B cell (primary cell): ENCODE measurements at regions not wholly inside any gene's neighbourhood (a gene's known extent, or its start where the extent isn't known, plus 50 kb on each side); places are given as distances from the start of the nearest gene placed in this dataset.

Experiments used
- ATAC-seq: fragments of 200-7000 bp; cut with Tn5 transposase; one replicate; pipeline ENCODE4 v1.10.0; 2021; ENCODE audit warnings: low read depth, mild to moderate bottlenecking, moderate number of reproducible peaks, moderate library complexity
- CTCF ChIA-PET: fragments of 350-600 bp; sonication (Branson Sonifier 250); formaldehyde crosslinking; loops from one replicate; lab custom pipeline; 2021; ENCODE audit warnings: antibody characterized with exemption, inconsistent platforms; lab: Charles Lee
- POLR2A ChIA-PET: fragments of 350-600 bp; sonication (Branson Sonifier 250); formaldehyde crosslinking; loops from one replicate; lab custom pipeline; 2021; ENCODE audit warnings: antibody characterized with exemption; lab: Charles Lee
- DNase-seq: peaks from one replicate; pipeline ENCODE4 v3.0.0; 2013
- H2AFZ ChIP-seq: 2 replicates; pipeline ENCODE4 v1.6.1; 2012; ENCODE audit warnings: mild to moderate bottlenecking, low read depth, low read length; ENCODE audit not compliant: insufficient read depth, poor library complexity, severe bottlenecking
- H3K27ac ChIP-seq, 2 donors: 1 replicate in 1 of 2; 2 replicates in 1 of 2; pipeline ENCODE4 v1.5.1; 2012 to 2013; ENCODE audit warnings: low read length in 2 of 2, mild to moderate bottlenecking in 2 of 2, moderate library complexity in 1 of 2
- H3K27me3 ChIP-seq, 4 experiments: fragments of 200-600 bp in 1 of 4; sonication (generic) in 1 of 4; replicated peaks in 1 of 4; 1 replicate in 2 of 4; 2 replicates in 2 of 4; pipeline versions ENCODE4 v1.6.1 to v1.7.0; 2013 to 2016; ENCODE audit warnings: low read length in 3 of 4, mild to moderate bottlenecking in 2 of 4, mixed read lengths in 1 of 4, moderate library complexity in 1 of 4; ENCODE audit not compliant: insufficient read depth in 4 of 4, control insufficient read depth in 3 of 4; ENCODE audit errors: control extremely low read depth in 1 of 4
- H3K36me3 ChIP-seq, 2 experiments: replicated peaks in 1 of 2; 1 replicate in 1 of 2; 2 replicates in 1 of 2; pipeline versions ENCODE4 v1.6.1 to v1.7.1; 2013; ENCODE audit warnings: low read length in 1 of 2; ENCODE audit not compliant: insufficient read depth in 2 of 2, control insufficient read depth in 1 of 2; ENCODE audit errors: control extremely low read depth in 1 of 2, extremely low read depth in 1 of 2
- H3K4me1 ChIP-seq, 2 donors: fragments of 200-600 bp in 1 of 2; sonication (generic) in 1 of 2; 1 replicate in 1 of 2; 2 replicates in 1 of 2; pipeline versions ENCODE4 v1.5.1 to v1.6.1; 2013 to 2017; ENCODE audit warnings: low read length in 2 of 2; ENCODE audit not compliant: control insufficient read depth in 2 of 2, insufficient read depth in 2 of 2
- H3K4me2 ChIP-seq: replicated peaks from 2 replicates; pipeline ENCODE3; 2012; ENCODE audit warnings: mild to moderate bottlenecking, low read depth, low read length; ENCODE audit not compliant: poor library complexity, severe bottlenecking
- H3K4me3 ChIP-seq, 5 experiments: fragments of 200-600 bp in 1 of 5; sonication (generic) in 1 of 5; 1 replicate in 3 of 5; 2 replicates in 2 of 5; pipeline versions ENCODE4 v1.5.1 to v1.7.0; 2011 to 2016; ENCODE audit warnings: low read length in 4 of 5, mild to moderate bottlenecking in 4 of 5, low read depth in 2 of 5, control low read depth in 1 of 5, moderate library complexity in 1 of 5; ENCODE audit not compliant: insufficient read depth in 1 of 5; ENCODE audit errors: control extremely low read depth in 1 of 5, extremely low read depth in 1 of 5
- H3K79me2 ChIP-seq: fragments of 200-600 bp; sonication (generic); one replicate; pipeline ENCODE4 v1.6.0; 2016; ENCODE audit warnings: low read length; ENCODE audit not compliant: control insufficient read depth, insufficient read depth
- H3K9ac ChIP-seq: fragments of 200-600 bp; sonication (generic); 2 replicates; pipeline ENCODE4 v1.6.1; 2017; ENCODE audit warnings: mild to moderate bottlenecking, low read length, moderate library complexity
- H3K9me3 ChIP-seq, 3 donors: one replicate each; pipeline versions ENCODE4 v1.6.1 to v1.7.1; 2013; ENCODE audit warnings: low read length in 2 of 3; ENCODE audit not compliant: control insufficient read depth in 2 of 3, insufficient read depth in 1 of 3; ENCODE audit errors: control extremely low read depth in 1 of 3
- H4K20me1 ChIP-seq: 2 replicates; pipeline ENCODE4 v1.6.0; 2012; ENCODE audit warnings: mild to moderate bottlenecking, low read length; ENCODE audit not compliant: insufficient read depth, control insufficient read depth, poor library complexity, severe bottlenecking
- H3K27ac Mint-ChIP-seq: one replicate; pipeline ENCODE4 v1.8.0; 2021; ENCODE audit warnings: mixed read lengths
- H3K27me3 Mint-ChIP-seq: one replicate; pipeline ENCODE4 v1.8.0; 2021; ENCODE audit warnings: mixed read lengths
- H3K4me1 Mint-ChIP-seq: one replicate; pipeline ENCODE4 v1.8.0; 2021; ENCODE audit warnings: mixed read lengths
- H3K4me3 Mint-ChIP-seq: one replicate; pipeline ENCODE4 v1.8.0; 2021; ENCODE audit warnings: mixed read lengths
- H3K9me3 Mint-ChIP-seq: one replicate; pipeline ENCODE4 v1.8.0; 2022; ENCODE audit warnings: mixed read lengths; ENCODE audit not compliant: insufficient read depth
- CTCF ChIP-seq: fragments of 200-600 bp; IDR thresholded peaks from one replicate; pipeline ENCODE4 v1.8.0; 2022; ENCODE audit warnings: antibody characterized with exemption, mild to moderate bottlenecking
- EZH2 ChIP-seq: IDR thresholded peaks from 2 replicates; pipeline ENCODE4 v1.6.1; 2012; ENCODE audit warnings: borderline replicate concordance, low read depth, mild to moderate bottlenecking, moderate library complexity, low read length; ENCODE audit not compliant: insufficient read depth, poor library complexity, severe bottlenecking
- WGBS: methylation state at CpG from one replicate; pipeline ENCODE4 v1.1.5; 2013; ENCODE audit warnings: missing lambda C conversion rate; ENCODE audit not compliant: insufficient coverage; 5-methylcytosine and 5-hydroxymethylcytosine counted together
- intact Hi-C: fragments of 100-400 bp; cut with micrococcal nuclease; formaldehyde crosslinking; loops from one replicate; pipeline ENCODE4 v1.10.0; 2022

DNA sequence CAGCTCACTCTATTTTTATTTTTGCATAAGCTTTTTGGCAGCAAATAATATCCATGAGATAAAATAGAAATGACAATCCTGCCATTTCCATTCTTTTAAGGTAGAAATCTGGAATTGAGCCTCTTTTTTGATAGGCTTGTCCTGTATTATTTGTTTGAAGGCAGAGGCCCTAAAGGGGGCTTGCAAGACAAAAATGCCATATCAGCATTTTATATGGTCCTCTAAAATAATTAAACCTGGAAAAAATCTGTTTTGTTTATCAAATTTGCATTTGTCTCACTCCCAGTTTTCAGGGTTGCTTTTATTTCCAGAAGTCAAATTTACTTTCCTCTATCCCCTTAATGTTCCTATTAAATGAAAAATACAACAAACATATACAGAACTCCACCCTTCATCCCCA lies 134.9 kb upstream of the GAP43 start:
- CTCF ChIA-PET, result no interaction called here
- no peaks in the 10 kb centered on the region for H3K36me3 ChIP-seq
- H3K4me1 Mint-ChIP-seq, result no peaks in the 10 kb centered on the region
- no peaks in the 10 kb centered on the region for H3K79me2 ChIP-seq
- no peak for DNase-seq
- H3K4me3 Mint-ChIP-seq, result no peak overlapping the region
- H3K4me1 ChIP-seq, result no peaks in the 10 kb centered on the region
- H3K27me3 Mint-ChIP-seq, result peaks cover 15% of the 10 kb centered on the region
- peaks cover 0 to 3% (median 0%) of the 10 kb centered on the region in 4 experiments for H3K27me3 ChIP-seq
- intact Hi-C loops, result no loop called here
- H2AFZ ChIP-seq, result no peak overlapping the region
- no peak overlapping the region for H3K27ac Mint-ChIP-seq
- no peak overlapping the region for H3K9ac ChIP-seq
- ATAC-seq, result no peak
- no peaks in the 10 kb centered on the region for H4K20me1 ChIP-seq
- H3K9me3 Mint-ChIP-seq, result no peaks in the 10 kb centered on the region
- no peak overlapping the region for H3K4me3 ChIP-seq
- POLR2A ChIA-PET, result no interaction called here
- H3K4me2 ChIP-seq, result no peak overlapping the region
- no peak overlapping the region for H3K27ac ChIP-seq
- H3K9me3 ChIP-seq, result no peaks in the 10 kb centered on the region
- TF ChIP-seq EZH2 (no peak), CTCF (no peak)

- Histone ChIP-seq H3K9ac (no peak overlapping the region), H4K20me1 (no peaks in the 10 kb centered on the region), H3K79me2 (no peaks in the 10 kb centered on the region), H2AFZ (no peak overlapping the region), H3K4me1 (no peaks in the 10 kb centered on the region), H3K4me3 (no peak overlapping the region), H3K36me3 (no peaks in the 10 kb centered on the region), H3K27ac (no peak overlapping the region), H3K27me3 (no peaks in the 10 kb centered on the region), H3K9me3 (no peaks in the 10 kb centered on the region), H3K4me2 (no peak overlapping the region)
- Mint-ChIP-seq H3K27me3 (peaks cover 21% of the 10 kb centered on the region), H3K9me3 (peaks cover 4% of the 10 kb centered on the region), H3K4me1 (no peaks in the 10 kb centered on the region), H3K4me3 (no peak overlapping the region), H3K27ac (no peak overlapping the region)
- DNase-seq, result no peak
- WGBS, result 60% methylated on average over 1 of the region's 2 CpGs
- CTCF ChIA-PET, result interaction anchor here (1.6 kb wide), 1 partner anchor 10 kb away, joined by 4 read pairs; no protein-coding TSS in a partner anchor
- POLR2A ChIA-PET, result no interaction called here
- ATAC-seq, result no peak
- intact Hi-C loops, result no loop called here
- TF ChIP-seq EZH2 (no peak), CTCF (no peak)
These were observed 128.5 kb upstream of the GAP43 start for GRCh38 chr3:115494826-115495225.
